GM12892 (cell line): ENCODE measurements at regions not wholly inside any gene's neighbourhood (a gene's known extent, or its start where the extent isn't known, plus 50 kb on each side); places are given as distances from the start of the nearest gene placed in this dataset.
"Not testable (repeated sequence)": the region's sequence is repeated elsewhere in the genome, so short reads cannot be mapped to it uniquely, and the experiment has no call there.

ENCODE experiments used
- POLR2A ChIP-seq: IDR thresholded peaks from 2 replicates; pipeline ENCODE4 v1.6.1; 2011; ENCODE audit warnings: low read depth, low read length, control low read depth
- POLR2AphosphoS5 ChIP-seq: IDR thresholded peaks from 2 replicates; pipeline ENCODE4 v1.6.1; 2011; ENCODE audit warnings: low read depth, low read length, control low read depth
- TAF1 ChIP-seq: IDR thresholded peaks from 2 replicates; pipeline ENCODE4 v1.6.1; 2011; ENCODE audit warnings: low read depth, mild to moderate bottlenecking, control low read depth, low read length, borderline replicate concordance

DNA sequence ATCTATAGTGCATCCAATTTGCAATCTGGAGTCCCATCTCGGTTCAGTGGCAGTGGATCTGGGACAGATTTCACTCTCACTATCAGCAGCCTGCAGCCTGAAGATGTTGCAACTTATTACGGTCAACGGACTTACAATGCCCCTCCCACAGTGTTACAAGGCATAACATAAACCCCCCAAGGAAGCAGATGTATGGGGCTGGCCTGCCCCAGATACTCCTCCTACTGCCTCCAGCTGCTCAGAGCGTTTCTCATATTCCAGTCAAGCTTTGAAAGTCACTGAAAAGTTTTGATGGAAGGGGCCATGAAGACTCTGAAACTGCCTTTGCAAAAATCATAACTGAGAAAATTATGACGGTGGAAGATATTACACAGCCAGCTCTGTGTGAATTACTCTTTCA is 1193.6 kb downstream of the RPIA start:
- TF ChIP-seq POLR2AphosphoS5, TAF1, POLR2A: not testable (repeated sequence)
